ENCODE measurements at regions not wholly inside any gene's neighbourhood (a gene's known extent, or its start where the extent isn't known, plus 50 kb on each side); places are given as distances from the start of the nearest gene placed in this dataset.
"Not testable (repeated sequence)": the region's sequence is repeated elsewhere in the genome, so short reads cannot be mapped to it uniquely, and the experiment has no call there.

- DNase-seq (ENCODE audit: low spot score), result no peak
- intact Hi-C loops (cut with DNase I), result no loop called here
These were observed 398.8 kb upstream of the CXADR start for GRCh38 chr21:17114045-17114444.

DNA sequence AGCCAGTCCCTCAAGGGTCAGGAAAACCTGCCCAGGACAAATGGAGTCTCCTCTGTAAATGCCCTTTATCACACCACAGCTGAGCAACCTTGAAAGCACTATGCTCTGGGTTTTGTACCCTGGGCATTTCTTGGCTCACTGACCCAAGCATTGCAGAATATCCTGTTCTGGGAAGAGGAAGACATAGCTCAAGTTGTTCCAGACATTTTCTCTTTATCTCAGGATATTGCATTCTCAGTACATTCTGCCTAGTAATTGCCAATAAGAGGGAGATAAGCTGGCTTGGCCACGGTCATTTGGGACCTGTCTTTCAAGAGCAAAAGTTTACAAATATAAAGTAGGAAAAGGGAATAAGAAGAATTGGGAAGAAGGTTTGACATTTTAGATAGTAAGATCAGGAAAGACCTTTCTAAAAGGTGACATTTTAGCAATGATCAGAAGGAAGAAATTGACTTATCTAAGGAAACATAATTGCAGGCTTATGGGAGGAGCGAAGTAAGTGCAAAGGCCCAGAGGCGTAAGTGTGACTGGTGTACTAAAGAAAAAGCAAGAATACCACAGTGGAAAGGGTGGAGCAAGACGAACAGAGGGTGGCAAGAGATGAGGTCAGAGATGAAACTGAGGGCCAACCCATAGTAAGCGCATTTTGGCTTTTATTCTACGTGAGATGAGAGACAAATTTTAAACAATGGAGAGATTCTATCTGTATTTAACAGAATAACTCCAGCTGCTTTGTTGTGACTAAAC lies 394.0 kb upstream of the CXADR start:
- no peak for DNase-seq (ENCODE audit: low spot score)
- intact Hi-C loops (cut with DNase I), result no loop called here

- no peak for DNase-seq (ENCODE audit: low spot score)
- intact Hi-C loops (cut with DNase I), result no loop called here
These were observed 393.2 kb upstream of the CXADR start for GRCh38 chr21:17119466-17120297.

DNA sequence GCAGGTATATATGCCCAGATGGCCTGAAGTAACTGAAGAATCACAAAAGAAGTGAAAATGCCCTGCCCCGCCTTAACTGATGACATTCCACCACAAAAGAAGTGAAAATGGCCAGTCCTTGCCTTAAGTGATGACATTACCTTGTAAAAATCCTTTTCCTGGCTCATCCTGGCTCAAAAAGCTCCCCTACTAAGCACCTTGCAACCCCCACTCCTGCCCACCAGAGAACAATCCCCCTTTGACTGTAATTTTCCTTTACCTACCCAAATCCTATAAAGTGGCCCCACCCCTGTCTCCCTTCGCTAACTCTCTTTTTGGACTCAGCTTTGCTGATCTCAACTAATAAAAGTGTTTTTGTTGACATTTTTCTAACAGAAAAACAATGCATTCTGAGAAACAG lies 385.4 kb upstream of the CXADR start:
- intact Hi-C loops (cut with DNase I); DNase-seq (ENCODE audit: low spot score): not testable (repeated sequence)

- no peak for DNase-seq (ENCODE audit: low spot score)
These were observed 384.7 kb upstream of the CXADR start for GRCh38 chr21:17128132-17128531.

GRCh38 chr21:17139159-17139558 lies 373.7 kb upstream of the CXADR start:
- intact Hi-C loops (cut with DNase I); DNase-seq (ENCODE audit: low spot score): not testable (repeated sequence)

More at GRCh38 chr21:17128132-17128531, 384.7 kb upstream of the CXADR start:
- intact Hi-C loops (cut with DNase I), result no loop called here

DNA sequence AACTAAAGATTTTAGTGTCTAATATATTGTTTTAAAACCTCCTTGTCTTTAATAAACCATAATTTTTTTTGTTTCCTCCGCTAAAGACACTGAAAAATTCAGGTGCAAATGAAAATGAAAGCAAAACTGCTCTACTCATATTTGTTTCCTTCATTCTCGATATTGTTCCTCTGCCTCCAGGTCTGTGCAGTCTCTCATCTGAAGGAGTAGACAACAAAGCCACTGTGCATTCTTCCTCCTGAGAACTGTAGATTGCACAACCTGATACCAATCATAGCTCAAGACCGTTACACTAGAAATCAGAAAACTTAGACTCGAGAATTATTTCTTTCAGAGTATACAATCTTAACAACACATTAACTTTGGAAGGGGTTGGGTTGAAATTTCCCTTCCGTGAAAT lies 373.1 kb upstream of the CXADR start:
- intact Hi-C loops (cut with DNase I), result loop anchor here in 1 of 2 donors (5.0 kb wide), 1 partner anchor 1137 kb away; no protein-coding TSS in a partner anchor
- DNase-seq (ENCODE audit: low spot score), result no peak

DNA sequence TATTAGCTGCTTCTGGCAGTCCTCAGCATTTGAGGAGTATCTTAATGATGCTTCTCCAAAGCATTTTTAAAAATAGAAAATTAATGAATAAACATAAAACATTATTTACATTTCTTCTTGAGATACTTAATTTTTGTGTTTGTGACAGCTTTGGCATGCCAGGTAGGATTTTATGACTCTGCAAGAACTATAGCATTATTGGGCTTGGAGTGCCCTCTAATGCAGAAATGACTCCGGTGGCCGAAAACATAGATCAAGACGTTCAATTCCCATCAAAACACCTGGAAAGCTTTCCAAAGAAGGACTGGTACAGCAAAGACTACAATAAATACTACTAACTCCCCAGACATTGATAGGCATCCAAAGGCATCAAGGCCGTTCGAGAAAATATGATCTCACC lies 366.4 kb upstream of the CXADR start:
- intact Hi-C loops (cut with DNase I), result no loop called here
- no peak for DNase-seq (ENCODE audit: low spot score)

DNA sequence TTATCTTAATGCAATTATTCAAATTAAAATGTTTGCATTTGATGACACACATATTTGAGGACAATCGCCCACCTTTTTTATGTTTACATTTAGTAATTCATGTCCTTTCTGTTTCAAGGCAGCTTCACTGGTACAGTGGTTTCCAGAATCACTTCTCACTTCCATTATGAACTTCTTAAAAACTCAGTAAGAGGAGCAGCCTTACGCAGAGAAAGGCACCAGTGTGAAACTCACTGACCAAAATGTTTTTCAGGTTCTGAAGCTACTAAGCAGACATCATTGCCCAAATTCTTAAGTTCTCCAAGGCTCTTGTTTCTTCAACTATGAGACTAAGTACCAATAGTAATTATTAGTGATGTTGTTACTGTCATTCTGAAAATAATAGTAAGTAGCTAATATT lies 353.1 kb upstream of the CXADR start:
- intact Hi-C loops (cut with DNase I), result no loop called here
- DNase-seq (ENCODE audit: low spot score), result no peak

DNA sequence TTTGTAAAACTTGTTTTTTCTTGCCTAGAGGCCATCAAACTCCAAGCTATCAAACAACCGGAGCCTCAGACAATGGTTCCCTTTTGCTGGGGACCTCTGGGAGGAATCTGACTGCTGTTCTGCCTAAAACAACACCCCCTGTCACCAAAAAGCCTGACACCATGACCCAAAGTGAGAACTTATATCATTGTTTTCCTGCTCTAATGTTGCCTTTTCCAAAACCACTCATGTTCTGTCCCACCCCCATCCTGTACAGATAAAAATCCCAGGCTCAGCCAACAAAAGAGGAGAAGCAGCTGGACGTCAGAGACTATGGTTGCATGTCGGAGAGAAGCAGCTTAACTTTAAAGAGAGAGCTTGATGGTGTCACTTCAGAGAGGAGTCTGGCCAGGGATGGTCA lies 327.2 kb upstream of the CXADR start:
- DNase-seq (ENCODE audit: low spot score), result no peak
- intact Hi-C loops (cut with DNase I), result no loop called here

GRCh38 chr21:17189963-17190362 lies 322.9 kb upstream of the CXADR start:
- no peak for DNase-seq (ENCODE audit: low spot score)
- intact Hi-C loops (cut with DNase I), result no loop called here

DNA sequence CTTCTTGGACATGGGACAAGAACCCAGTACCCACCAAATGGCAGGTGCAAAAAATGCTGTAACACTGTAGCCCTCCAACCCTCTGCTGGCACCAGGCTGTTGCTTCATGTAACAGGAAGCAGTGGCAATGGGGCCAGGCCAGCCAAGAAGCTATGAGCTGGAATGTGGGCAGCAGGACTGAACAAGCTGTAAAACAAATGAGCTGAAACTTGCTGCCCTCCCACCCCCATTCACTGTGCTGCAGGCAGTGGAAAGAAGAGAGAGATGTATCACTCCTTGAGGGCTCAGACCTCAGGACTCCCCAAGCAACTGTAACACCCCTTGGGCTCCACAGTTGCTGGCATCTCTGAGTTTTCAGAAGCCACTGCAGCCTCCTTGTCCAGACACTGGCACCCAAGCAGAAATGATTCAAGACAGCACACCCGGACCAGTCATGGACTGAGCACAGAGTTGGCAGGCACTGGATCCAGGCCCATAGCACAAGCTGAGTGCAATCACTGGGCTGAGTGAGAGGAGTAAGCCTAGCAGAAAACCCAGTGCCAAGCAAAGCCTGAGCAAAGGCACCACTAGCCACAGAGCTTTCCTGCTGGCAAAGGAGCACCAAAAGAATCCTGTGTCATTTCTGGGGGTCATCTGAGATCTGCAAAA lies 321.4 kb upstream of the CXADR start:
- no peak for DNase-seq (ENCODE audit: low spot score)
- intact Hi-C loops (cut with DNase I), result no loop called here

DNA sequence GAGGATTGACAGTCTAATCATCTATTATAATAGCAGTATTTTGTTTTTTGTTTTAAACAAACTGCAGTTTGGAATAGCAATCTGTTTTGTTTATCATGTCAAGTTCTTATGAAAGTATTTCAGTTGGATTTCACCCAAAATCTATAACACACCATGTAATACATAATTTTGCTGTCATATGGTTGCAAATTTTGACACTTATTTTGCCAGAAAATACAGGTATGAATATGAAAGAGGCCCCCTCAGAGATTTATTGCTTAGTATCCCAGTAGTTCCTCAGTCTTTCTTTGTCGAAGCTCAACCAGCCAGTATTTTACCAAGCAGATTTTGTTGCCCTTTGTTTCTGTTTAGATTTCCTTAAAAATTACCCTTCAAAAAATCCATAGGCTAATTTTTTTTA lies 317.5 kb upstream of the CXADR start:
- no peak for DNase-seq (ENCODE audit: low spot score)
- intact Hi-C loops (cut with DNase I), result no loop called here

DNA sequence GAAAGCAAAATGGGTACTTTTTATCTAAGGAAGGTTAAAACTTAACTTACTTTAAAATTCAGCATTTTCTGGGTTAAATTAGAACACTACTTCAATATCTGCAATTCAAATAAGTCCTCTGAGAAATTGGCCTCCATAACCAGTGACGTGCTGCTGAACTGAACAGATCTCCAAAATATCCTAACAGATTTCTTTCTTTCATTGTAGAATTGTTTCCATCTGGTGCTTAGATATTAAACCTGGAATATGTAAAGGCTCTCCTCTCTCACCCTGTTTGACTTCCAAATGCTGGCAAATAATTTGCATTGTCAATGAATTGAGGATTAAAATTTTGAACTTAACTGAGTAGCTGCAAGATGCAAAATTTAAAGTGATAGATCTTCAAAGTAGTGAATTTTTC lies 316.9 kb upstream of the CXADR start:
- intact Hi-C loops (cut with DNase I), result no loop called here
- DNase-seq (ENCODE audit: low spot score), result no peak

GRCh38 chr21:17196623-17197022 lies 316.2 kb upstream of the CXADR start:
- DNase-seq (ENCODE audit: low spot score), result no peak
- intact Hi-C loops (cut with DNase I), result no loop called here

DNA sequence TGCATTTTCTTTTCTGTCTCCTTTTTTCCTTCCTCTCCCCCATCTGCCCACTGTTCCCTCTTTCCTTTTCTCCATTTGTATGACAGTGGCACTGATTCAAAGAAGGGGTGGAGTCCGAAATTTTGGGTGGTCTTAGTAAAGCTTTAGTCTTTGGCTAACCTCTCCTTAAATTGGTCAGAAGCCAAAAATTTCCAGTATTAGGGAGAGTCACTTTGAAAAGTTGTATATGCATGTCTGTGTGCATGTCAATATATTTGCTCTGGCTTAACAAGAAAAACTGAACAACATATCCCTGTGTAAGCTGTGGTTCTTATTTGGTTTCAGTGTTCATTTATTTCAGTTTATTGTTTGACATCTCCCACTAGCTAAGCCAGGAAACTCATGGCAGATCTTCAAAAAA lies 314.8 kb upstream of the CXADR start:
- no peak for DNase-seq (ENCODE audit: low spot score)
- intact Hi-C loops (cut with DNase I), result no loop called here

- DNase-seq (ENCODE audit: low spot score), result no peak
- intact Hi-C loops (cut with DNase I), result no loop called here
These were observed 312.6 kb upstream of the CXADR start for GRCh38 chr21:17200250-17200649.

DNA sequence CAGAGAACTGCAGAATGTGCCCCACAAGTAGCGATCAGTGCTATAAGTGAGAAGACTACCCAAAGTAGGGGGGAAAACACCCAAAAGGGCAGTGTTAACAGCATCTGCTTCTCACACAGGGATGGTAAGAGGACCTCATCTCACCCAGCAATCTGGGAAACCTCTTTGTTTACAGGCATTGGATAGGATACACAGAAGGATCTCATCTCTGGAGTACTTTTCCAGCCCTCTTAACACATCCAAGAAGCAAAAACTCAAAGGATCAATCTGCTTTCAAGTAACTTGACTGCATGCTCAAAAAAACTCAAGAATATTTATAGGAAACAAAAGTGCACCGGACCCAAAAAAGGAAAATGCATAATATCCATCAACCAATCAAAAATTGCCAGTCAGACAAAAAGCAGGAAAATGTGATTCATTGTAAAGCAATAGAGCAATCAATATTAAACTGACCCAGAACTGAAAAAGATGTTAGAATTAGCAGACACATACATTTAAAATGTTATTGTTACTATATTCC lies 311.0 kb upstream of the CXADR start:
- intact Hi-C loops (cut with DNase I), result no loop called here
- DNase-seq (ENCODE audit: low spot score), result no peak

- intact Hi-C loops (cut with DNase I), result no loop called here
- no peak for DNase-seq (ENCODE audit: low spot score)
These were observed 298.0 kb upstream of the CXADR start for GRCh38 chr21:17214801-17215200.

GRCh38 chr21:17219050-17219449 lies 293.8 kb upstream of the CXADR start:
- DNase-seq (ENCODE audit: low spot score); intact Hi-C loops (cut with DNase I): not testable (repeated sequence)

Data from posterior vena cava (tissue), 2 donors.